Activated CD4-positive, alpha-beta T cell treated with anti-CD3 and anti-CD28 coated beads for 36 hours (primary cell): ENCODE measurements at regions not wholly inside any gene's neighbourhood (a gene's known extent, or its start where the extent isn't known, plus 50 kb on each side); places are given as distances from the start of the nearest gene placed in this dataset.
A peak's percentile ranks its signal among the peaks of the same experiment; 100 is the strongest.
"Not testable (repeated sequence)": the region's sequence is repeated elsewhere in the genome, so short reads cannot be mapped to it uniquely, and the experiment has no call there.

Experiments used
- ATAC-seq: fragments of 200-7000 bp; cut with Tn5 transposase; one replicate; pipeline ENCODE4 v1.10.0; 2021; ENCODE audit warnings: mild to moderate bottlenecking, moderate library complexity
- CTCF ChIA-PET: fragments of 350-600 bp; sonication (Branson Sonifier 250); formaldehyde crosslinking; loops from one replicate; lab custom pipeline; 2021; ENCODE audit warnings: antibody characterized with exemption; lab: Charles Lee
- POLR2A ChIA-PET: fragments of 350-600 bp; sonication (Branson Sonifier 250); formaldehyde crosslinking; loops from one replicate; lab custom pipeline; 2021; ENCODE audit warnings: antibody characterized with exemption, inconsistent platforms; lab: Charles Lee
- DNase-seq: peaks from one replicate; pipeline ENCODE4 v3.0.0-alpha.2; 2020
- H3K27ac Mint-ChIP-seq: one replicate; pipeline ENCODE4 v1.8.0; 2021; ENCODE audit warnings: mixed read lengths
- H3K27me3 Mint-ChIP-seq: one replicate; pipeline ENCODE4 v1.8.0; 2021; ENCODE audit warnings: mixed read lengths
- H3K36me3 Mint-ChIP-seq: one replicate; pipeline ENCODE4 v1.8.0; 2021; ENCODE audit warnings: low read depth, mixed read lengths
- H3K4me1 Mint-ChIP-seq: one replicate; pipeline ENCODE4 v1.8.0; 2021; ENCODE audit warnings: mixed read lengths
- H3K4me3 Mint-ChIP-seq: one replicate; pipeline ENCODE4 v1.8.0; 2021; ENCODE audit warnings: mild to moderate bottlenecking, moderate library complexity, mixed read lengths
- H3K9me3 Mint-ChIP-seq: one replicate; pipeline ENCODE4 v1.8.0; 2021; ENCODE audit warnings: low read depth, mixed read lengths
- intact Hi-C, 2 experiments: fragments of 100-400 bp; cut with DNase I in 1 of 2; cut with micrococcal nuclease in 1 of 2; formaldehyde crosslinking; loops; one replicate each; pipeline versions ENCODE4 v1.14.2 to v1.15.1; 2022 to 2024; cut with DNase I, micrococcal nuclease

DNA sequence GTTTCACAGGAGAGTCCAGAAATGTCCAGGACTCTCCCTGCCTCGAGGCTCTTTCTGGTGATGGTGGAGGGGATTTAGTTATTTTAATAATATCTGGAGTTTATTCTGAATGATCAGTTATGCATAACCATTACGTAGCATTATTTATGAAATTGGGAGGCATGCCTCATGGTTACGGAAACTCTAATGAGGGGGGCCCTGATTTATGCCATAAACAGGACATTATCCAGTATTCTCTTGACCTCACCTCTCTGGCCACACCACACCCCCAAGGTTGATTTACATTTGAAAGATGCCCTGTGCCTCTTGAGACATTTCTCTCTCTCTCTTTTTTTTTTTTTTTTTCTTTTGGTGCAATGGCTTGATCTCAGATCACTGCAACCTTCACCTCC is 268.8 kb downstream of the TFAP2C start:
- intact Hi-C loops, result no loop called here
- CTCF ChIA-PET, result no interaction called here
- Mint-ChIP-seq H3K27me3 (peaks cover 8% of the 10 kb centered on the region), H3K9me3 (peaks cover 5% of the 10 kb centered on the region), H3K4me1 (peaks cover 9% of the 10 kb centered on the region), H3K27ac (no peak overlapping the region), H3K4me3 (no peak overlapping the region), H3K36me3 (no peaks in the 10 kb centered on the region)
- POLR2A ChIA-PET, result no interaction called here
- ATAC-seq, result no peak
- no peak for DNase-seq

DNA sequence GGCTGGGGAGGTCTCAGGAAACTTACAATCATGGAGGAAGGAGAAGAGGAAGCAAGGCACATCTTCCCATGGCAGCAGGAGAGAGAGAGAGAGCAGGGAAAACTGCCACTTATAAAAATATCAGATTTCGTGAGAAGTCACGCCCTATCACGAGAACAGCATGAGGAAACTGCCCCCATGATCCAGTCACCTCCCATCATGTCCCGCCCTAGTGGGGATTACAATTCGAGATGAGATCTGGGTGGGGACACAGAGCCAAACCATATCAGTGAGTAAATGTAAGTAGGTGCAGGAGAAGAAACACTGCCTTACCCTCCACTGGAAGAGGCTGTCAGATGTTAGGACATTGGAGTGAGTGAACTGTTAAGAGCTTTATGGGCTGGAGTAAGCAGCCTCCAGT is 270.4 kb downstream of the TFAP2C start:
- Mint-ChIP-seq H3K9me3 (no peaks in the 10 kb centered on the region), H3K27ac (no peak overlapping the region), H3K36me3 (no peaks in the 10 kb centered on the region), H3K4me1 (no peaks in the 10 kb centered on the region), H3K4me3 (no peak overlapping the region), H3K27me3 (peaks cover 8% of the 10 kb centered on the region)
- ATAC-seq, result no peak
- intact Hi-C loops, result no loop called here
- CTCF ChIA-PET, result no interaction called here
- no peak for DNase-seq
- POLR2A ChIA-PET, result no interaction called here

DNA sequence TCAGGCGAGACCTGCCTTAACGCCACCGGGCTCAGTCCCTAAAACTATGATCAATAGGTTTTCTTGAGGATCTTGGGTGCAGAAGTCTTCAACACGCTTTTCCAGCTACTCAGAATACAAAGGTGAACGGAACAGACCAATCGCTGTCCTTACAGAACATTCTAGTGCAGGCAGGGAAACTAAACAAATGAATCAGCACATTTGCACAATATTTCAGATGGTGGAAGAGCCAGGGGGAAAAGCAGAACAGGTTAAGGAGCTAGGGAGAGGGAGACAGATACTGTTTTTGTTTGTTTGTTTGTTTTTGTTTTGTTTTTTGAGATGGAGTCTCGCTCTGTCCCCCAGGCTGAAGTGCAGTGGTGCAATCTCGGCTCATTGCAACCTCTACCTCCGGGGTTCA is 271.1 kb downstream of the TFAP2C start:
- no peak for ATAC-seq
- POLR2A ChIA-PET, result no interaction called here
- Mint-ChIP-seq H3K9me3 (no peaks in the 10 kb centered on the region), H3K36me3 (no peaks in the 10 kb centered on the region), H3K27ac (no peak overlapping the region), H3K27me3 (peaks cover 8% of the 10 kb centered on the region), H3K4me3 (no peak overlapping the region), H3K4me1 (no peaks in the 10 kb centered on the region)
- no peak for DNase-seq
- CTCF ChIA-PET, result no interaction called here
- intact Hi-C loops, result no loop called here

DNA sequence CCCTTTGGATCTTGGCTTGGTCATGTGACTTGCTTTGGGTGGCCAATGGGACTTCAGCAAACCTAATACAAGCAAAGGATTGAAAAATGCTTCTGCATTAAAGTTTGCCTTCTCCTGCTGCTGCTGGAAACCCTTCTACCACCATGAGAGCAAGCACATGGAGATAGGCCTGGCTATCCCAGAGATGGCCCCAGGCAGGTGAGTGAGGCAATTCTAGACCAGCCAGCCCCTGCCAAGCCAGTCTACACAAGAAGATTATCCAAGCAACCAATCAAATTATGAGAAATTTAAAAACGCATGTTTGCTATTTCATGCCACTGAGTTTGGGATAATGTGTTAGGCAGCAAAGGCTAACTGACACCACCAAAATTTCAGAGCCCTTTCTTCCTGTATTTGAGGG is 274.3 kb downstream of the TFAP2C start:
- ChIA-PET POLR2A (no interaction called here), CTCF (no interaction called here)
- no peaks in the 10 kb centered on the region for H3K36me3 Mint-ChIP-seq
- H3K4me1 Mint-ChIP-seq, result no peaks in the 10 kb centered on the region
- intact Hi-C loops, result no loop called here
- no peak overlapping the region for H3K27ac Mint-ChIP-seq
- H3K27me3 Mint-ChIP-seq, result peaks cover 8% of the 10 kb centered on the region
- H3K9me3 Mint-ChIP-seq, result no peaks in the 10 kb centered on the region
- DNase-seq (no peak), ATAC-seq (no peak)
- no peak overlapping the region for H3K4me3 Mint-ChIP-seq

DNA sequence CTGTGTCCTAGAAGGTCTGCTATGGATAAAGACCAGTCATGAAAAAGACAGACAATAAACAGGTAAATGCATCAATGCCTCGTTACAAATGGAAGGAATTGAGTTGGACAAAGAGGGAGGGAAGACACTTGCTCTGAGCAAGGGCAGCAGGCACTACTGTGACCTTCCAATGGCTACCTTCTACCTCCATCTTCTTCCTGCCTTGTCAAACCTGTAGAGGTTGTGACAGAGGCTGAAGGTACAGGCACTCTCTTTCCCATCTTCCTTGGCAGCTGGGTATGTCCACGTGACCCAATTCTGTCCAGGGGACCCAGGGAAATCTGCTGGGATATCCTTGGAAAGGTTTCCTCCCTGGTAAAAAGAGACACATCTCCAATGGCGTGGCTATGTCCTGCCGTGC is 274.8 kb downstream of the TFAP2C start:
- H3K27me3 Mint-ChIP-seq, result peaks cover 8% of the 10 kb centered on the region
- POLR2A ChIA-PET, result no interaction called here
- no peak overlapping the region for H3K4me3 Mint-ChIP-seq
- intact Hi-C loops, result no loop called here
- no peaks in the 10 kb centered on the region for H3K9me3 Mint-ChIP-seq
- no peak overlapping the region for H3K27ac Mint-ChIP-seq
- ATAC-seq (no peak), DNase-seq (no peak)
- H3K4me1 Mint-ChIP-seq, result no peaks in the 10 kb centered on the region
- CTCF ChIA-PET, result no interaction called here
- H3K36me3 Mint-ChIP-seq, result no peaks in the 10 kb centered on the region

DNA sequence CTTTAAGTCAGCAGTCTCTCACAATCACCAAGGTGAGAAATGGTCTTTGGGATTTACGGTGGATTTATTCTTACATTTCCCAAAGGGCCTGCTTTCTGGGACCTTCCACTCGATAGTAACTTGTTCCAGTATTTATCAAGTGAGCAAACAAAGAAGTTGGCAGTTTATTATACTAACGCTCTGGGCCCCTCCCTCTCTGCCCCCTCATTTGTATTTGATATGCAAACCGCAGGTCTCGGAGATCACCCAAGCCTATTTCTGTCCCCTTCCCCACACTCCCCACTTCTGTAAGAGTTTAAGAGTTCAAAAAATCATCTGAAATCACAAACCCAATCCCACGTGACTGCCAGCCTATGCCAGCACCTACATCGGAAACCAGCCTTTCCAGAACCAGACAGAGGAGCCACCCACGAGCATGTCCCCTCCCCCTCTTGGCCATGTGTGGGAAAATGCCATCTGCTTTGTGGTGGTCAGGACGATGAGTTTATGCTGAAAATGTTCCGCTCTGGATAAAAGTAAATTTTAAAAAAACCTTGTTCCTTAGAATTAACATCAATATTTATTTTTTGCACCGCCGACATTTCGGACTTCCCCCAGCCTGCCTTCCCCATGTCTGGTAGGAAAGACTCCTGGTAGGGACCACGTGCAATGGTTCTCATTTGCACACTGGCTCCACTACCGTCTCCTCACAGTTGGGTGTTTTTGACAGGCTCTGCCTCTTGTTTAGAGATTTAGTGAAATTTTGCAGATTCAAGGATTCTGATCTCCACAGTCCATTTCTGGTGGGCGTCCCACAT is 281.0 kb downstream of the TFAP2C start:
- DNase-seq (no peak), ATAC-seq (no peak)
- Mint-ChIP-seq H3K4me3 (no peak overlapping the region), H3K9me3 (no peaks in the 10 kb centered on the region), H3K27ac (no peak overlapping the region), H3K36me3 (no peaks in the 10 kb centered on the region), H3K27me3 (peaks cover 3% of the 10 kb centered on the region), H3K4me1 (no peaks in the 10 kb centered on the region)
- intact Hi-C loops, result no loop called here
- CTCF ChIA-PET, result no interaction called here
- POLR2A ChIA-PET, result no interaction called here

DNA sequence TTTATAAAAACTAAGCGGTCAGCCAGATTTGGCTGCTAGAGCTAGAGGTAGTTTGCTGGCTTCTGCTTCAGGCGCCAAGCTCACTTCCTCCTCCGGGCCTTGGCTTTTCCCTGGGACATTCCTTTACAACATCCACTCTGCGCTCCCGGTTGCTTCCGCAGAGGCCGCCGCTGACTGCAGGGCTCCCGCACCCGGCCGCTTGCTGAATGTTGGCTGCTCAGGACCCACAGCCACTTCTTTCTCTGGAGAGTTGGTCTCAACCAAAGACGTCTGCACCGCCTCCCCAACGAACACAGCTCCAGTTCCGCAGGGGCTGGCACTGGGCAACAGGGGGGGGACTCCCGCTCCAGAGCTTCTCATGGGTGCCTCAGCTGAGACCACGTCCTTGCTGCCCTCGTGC is 282.8 kb downstream of the TFAP2C start:
- peaks cover 3% of the 10 kb centered on the region for H3K27me3 Mint-ChIP-seq
- H3K27ac Mint-ChIP-seq, result no peak overlapping the region
- H3K4me1 Mint-ChIP-seq, result no peaks in the 10 kb centered on the region
- ChIA-PET CTCF (interaction anchor here (0.6 kb wide), 1 partner anchor 84 kb away, joined by 3 read pairs; no protein-coding TSS in a partner anchor), POLR2A (no interaction called here)
- ATAC-seq, result no peak
- no peak for DNase-seq
- intact Hi-C loops, result no loop called here
- H3K9me3 Mint-ChIP-seq, result no peaks in the 10 kb centered on the region
- no peaks in the 10 kb centered on the region for H3K36me3 Mint-ChIP-seq
- H3K4me3 Mint-ChIP-seq, result no peak overlapping the region

DNA sequence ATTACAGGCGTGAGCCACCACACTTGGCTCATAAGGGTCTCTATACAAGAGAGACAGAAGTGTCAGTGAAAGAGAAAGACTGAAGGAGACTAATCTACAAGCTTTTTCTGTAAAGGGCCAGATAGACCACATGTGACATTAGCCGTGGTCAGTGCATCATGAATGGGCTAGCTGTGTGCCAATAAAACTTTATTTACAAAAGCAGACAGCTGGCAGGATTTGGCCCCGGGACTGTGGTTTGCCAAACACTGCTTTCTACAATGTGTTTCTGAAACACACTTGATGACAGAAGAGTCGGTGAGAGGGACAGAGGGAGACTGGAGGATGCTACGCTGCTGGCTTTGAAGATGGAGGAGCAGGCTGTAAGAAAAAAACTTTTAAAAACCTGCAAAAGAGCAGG is 285.4 kb downstream of the TFAP2C start:
- ChIA-PET POLR2A (no interaction called here), CTCF (no interaction called here)
- Mint-ChIP-seq H3K4me1 (no peaks in the 10 kb centered on the region), H3K4me3 (no peak overlapping the region), H3K27me3 (peaks cover 7% of the 10 kb centered on the region), H3K27ac (no peak overlapping the region), H3K9me3 (no peaks in the 10 kb centered on the region), H3K36me3 (no peaks in the 10 kb centered on the region)
- DNase-seq, result no peak
- intact Hi-C loops, result no loop called here
- no peak for ATAC-seq

DNA sequence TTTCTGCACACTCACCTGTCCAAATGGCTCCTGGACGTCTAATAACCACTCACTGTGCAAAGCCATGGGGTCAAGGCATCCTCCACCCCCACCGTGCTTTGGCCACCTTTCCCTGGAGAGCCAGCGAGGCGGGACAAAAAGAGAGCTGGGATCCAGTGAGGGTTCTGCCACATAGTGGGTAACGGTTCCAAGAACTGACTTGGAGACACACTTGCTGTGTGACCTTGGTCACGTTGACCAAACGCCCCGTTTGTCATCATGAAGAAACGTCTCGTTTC is 287.2 kb downstream of the TFAP2C start:
- no peaks in the 10 kb centered on the region for H3K4me1 Mint-ChIP-seq
- H3K9me3 Mint-ChIP-seq, result no peaks in the 10 kb centered on the region
- H3K4me3 Mint-ChIP-seq, result no peak overlapping the region
- H3K36me3 Mint-ChIP-seq, result no peaks in the 10 kb centered on the region
- intact Hi-C loops, result no loop called here
- no peak for ATAC-seq
- ChIA-PET POLR2A (no interaction called here), CTCF (no interaction called here)
- H3K27ac Mint-ChIP-seq, result no peak overlapping the region
- peaks cover 10% of the 10 kb centered on the region for H3K27me3 Mint-ChIP-seq
- no peak for DNase-seq

DNA sequence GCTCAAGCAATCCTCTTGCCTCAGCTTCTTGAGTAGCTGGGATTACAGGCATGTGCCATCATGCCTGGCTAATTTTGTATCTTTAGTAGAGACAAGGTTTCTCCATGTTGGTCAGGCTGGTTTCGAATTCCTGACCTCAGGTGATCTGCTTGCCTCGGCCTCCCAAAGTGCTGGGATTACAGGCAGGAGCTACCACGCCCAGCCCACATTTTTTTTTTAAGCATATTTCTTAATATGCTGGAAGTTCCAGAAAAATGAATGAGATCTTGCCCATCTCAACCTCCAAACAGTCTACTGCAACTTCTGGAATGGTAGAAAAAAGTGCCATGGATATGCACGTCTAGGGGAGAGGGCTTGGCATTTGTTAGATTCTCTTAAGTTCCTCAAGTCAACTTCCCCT is 290.9 kb downstream of the TFAP2C start:
- peaks cover 35% of the 10 kb centered on the region for H3K27me3 Mint-ChIP-seq
- intact Hi-C loops, result loop anchor here in 1 of 2 experiments (10.0 kb wide), 1 partner anchor 345 kb away; the partner anchor contains the start of gene BMP7
- H3K4me1 Mint-ChIP-seq, H3K36me3 Mint-ChIP-seq, H3K4me3 Mint-ChIP-seq, H3K27ac Mint-ChIP-seq, H3K9me3 Mint-ChIP-seq, CTCF ChIA-PET, ATAC-seq, POLR2A ChIA-PET, DNase-seq: not testable (repeated sequence)

DNA sequence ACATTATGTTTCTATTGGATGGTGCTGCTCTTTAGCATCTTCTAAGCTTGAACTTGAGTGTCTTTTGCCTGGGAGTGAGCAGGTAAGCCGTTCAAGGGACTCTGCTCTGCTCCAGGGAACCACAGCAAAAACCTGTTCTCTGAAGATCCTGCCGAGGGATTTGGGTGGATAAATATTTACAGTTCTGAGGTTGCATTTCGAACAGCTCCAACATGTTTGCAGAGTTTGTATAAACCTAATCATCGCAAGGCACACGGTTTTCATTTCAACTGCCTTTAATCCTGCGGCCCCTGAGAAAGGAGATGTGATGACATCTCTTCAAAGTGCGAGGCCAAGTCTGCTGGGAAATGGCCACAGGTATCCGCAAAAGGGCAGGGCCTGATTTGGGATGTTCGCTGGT is 293.4 kb downstream of the TFAP2C start:
- ChIA-PET CTCF (no interaction called here), POLR2A (no interaction called here)
- H3K4me1 Mint-ChIP-seq, result peaks cover 7% of the 10 kb centered on the region
- ATAC-seq, result no peak
- peaks cover 54% of the 10 kb centered on the region for H3K27me3 Mint-ChIP-seq
- intact Hi-C loops, result loop anchor here in 1 of 2 experiments (10.0 kb wide), 1 partner anchor 342 kb away; the partner anchor contains the start of gene BMP7
- H3K27ac Mint-ChIP-seq, result no peak overlapping the region
- H3K9me3 Mint-ChIP-seq, result no peaks in the 10 kb centered on the region
- H3K4me3 Mint-ChIP-seq, result no peak overlapping the region
- H3K36me3 Mint-ChIP-seq, result no peaks in the 10 kb centered on the region
- DNase-seq, result no peak

DNA sequence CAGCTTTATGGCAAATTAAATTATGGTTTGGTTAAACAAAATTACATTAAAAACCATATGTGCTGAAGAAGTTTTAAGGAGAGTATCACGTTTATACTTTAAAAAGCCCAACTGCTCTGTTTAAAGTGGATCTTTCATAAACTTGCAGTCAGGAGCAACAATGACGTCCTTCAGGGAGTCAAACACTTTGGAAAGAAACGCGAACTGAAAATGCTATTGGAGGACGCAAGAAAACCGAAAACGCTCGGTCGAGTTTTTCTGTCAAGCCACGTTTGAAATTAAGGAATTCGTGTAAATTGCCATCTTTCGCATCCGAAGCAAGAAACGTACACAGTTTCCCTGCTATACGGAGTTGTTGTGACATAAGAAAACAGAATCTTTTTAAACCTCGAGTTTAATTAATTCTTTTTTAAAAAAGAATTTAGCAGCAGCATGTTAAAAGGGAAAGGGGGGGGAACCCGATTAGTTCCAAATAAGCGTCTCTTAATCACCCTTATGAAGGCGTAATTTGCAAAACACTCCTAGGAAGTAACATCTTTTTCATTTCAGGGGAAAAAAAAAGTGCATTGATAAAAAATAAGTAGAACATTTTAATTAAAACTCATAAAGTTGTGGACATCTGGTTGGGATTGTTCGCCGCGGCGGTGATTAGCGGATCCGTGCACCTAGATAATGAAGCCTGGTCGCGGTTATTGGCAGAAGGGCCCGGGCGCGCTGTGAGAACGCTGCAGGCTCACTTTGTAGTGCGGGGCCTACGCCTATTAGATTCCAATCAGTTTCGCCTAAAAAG is 295.4 kb downstream of the TFAP2C start:
- H3K4me1 Mint-ChIP-seq, result peaks cover 7% of the 10 kb centered on the region
- no peak overlapping the region for H3K4me3 Mint-ChIP-seq
- H3K27me3 Mint-ChIP-seq, result peaks cover 63% of the 10 kb centered on the region
- no peak overlapping the region for H3K27ac Mint-ChIP-seq
- no peaks in the 10 kb centered on the region for H3K9me3 Mint-ChIP-seq
- peak; percentile 7 for DNase-seq
- H3K36me3 Mint-ChIP-seq, result no peaks in the 10 kb centered on the region
- no peak for ATAC-seq
- intact Hi-C loops, result loop anchor here (5.0 to 10.0 kb wide), 2 partner anchors 297 to 340 kb away; partner anchors contain the start of genes BMP7 (in 1 of the 2) and TFAP2C (in 1 of the 2)
- POLR2A ChIA-PET, result no interaction called here
- CTCF ChIA-PET, result no interaction called here
